ENCODE measurements at regions not wholly inside any gene's neighbourhood (a gene's known extent, or its start where the extent isn't known, plus 50 kb on each side); places are given as distances from the start of the nearest gene placed in this dataset.

- FAIRE-seq (no peak), DNase-seq (ENCODE audit: insufficient read length, low spot score) (no peak)
Observed at GRCh38 chr1:216902669-216903381, 179.6 kb upstream of the ESRRG start.

- DNase-seq (ENCODE audit: insufficient read length, low spot score), result no peak
Observed at GRCh38 chr1:216900116-216900620, 176.9 kb upstream of the ESRRG start.

GRCh38 chr1:216898801-216899200 is 175.6 kb upstream of the ESRRG start:
- DNase-seq (ENCODE audit: insufficient read length, low spot score), result no peak
- FAIRE-seq, result no peak

More at GRCh38 chr1:216900116-216900620, 176.9 kb upstream of the ESRRG start:
- FAIRE-seq, result no peak

- FAIRE-seq (no peak), DNase-seq (ENCODE audit: insufficient read length, low spot score) (no peak)
Observed at GRCh38 chr1:216896146-216896545, 172.9 kb upstream of the ESRRG start.

- DNase-seq (ENCODE audit: insufficient read length, low spot score), result no peak
- FAIRE-seq, result no peak
Observed at GRCh38 chr1:216894494-216894893, 171.3 kb upstream of the ESRRG start.

GRCh38 chr1:216892581-216893160 is 169.4 kb upstream of the ESRRG start:
- DNase-seq (ENCODE audit: insufficient read length, low spot score), result no peak
- FAIRE-seq, result no peak

- FAIRE-seq (no peak), DNase-seq (ENCODE audit: insufficient read length, low spot score) (no peak)
Observed at GRCh38 chr1:216890871-216891270, 167.6 kb upstream of the ESRRG start.

GRCh38 chr1:216888731-216889130 is 165.5 kb upstream of the ESRRG start:
- no peak for DNase-seq (ENCODE audit: insufficient read length, low spot score)
- no peak for FAIRE-seq

- no peak for FAIRE-seq
- no peak for DNase-seq (ENCODE audit: insufficient read length, low spot score)
Observed at GRCh38 chr1:216887032-216887431, 163.8 kb upstream of the ESRRG start.

GRCh38 chr1:216884614-216885229 is 161.5 kb upstream of the ESRRG start:
- FAIRE-seq, result no peak
- DNase-seq (ENCODE audit: insufficient read length, low spot score), result no peak

- DNase-seq (ENCODE audit: insufficient read length, low spot score), result no peak
- FAIRE-seq, result no peak
Observed at GRCh38 chr1:216883518-216883917, 160.3 kb upstream of the ESRRG start.

- no peak for FAIRE-seq
Observed at GRCh38 chr1:216881695-216882094, 158.5 kb upstream of the ESRRG start.

GRCh38 chr1:216866714-216867113 is 143.5 kb upstream of the ESRRG start:
- DNase-seq (ENCODE audit: insufficient read length, low spot score), result no peak
- no peak for FAIRE-seq

More at GRCh38 chr1:216881695-216882094, 158.5 kb upstream of the ESRRG start:
- no peak for DNase-seq (ENCODE audit: insufficient read length, low spot score)

GRCh38 chr1:216855810-216856209 is 132.6 kb upstream of the ESRRG start:
- FAIRE-seq (no peak), DNase-seq (ENCODE audit: insufficient read length, low spot score) (no peak)

- FAIRE-seq (no peak), DNase-seq (ENCODE audit: insufficient read length, low spot score) (no peak)
Observed at GRCh38 chr1:216854836-216855484, 131.7 kb upstream of the ESRRG start.

GRCh38 chr1:216851073-216851472 is 127.8 kb upstream of the ESRRG start:
- no peak for DNase-seq (ENCODE audit: insufficient read length, low spot score)
- no peak for FAIRE-seq

GRCh38 chr1:216849146-216849545 is 125.9 kb upstream of the ESRRG start:
- DNase-seq (ENCODE audit: insufficient read length, low spot score), result no peak
- FAIRE-seq, result no peak

- DNase-seq (ENCODE audit: insufficient read length, low spot score), result no peak
- FAIRE-seq, result no peak
Observed at GRCh38 chr1:216847397-216848036, 124.3 kb upstream of the ESRRG start.

GRCh38 chr1:216846339-216846738 is 123.1 kb upstream of the ESRRG start:
- no peak for DNase-seq (ENCODE audit: insufficient read length, low spot score)
- FAIRE-seq, result no peak

- FAIRE-seq (no peak), DNase-seq (ENCODE audit: insufficient read length, low spot score) (no peak)
Observed at GRCh38 chr1:216843409-216843808, 120.2 kb upstream of the ESRRG start.

GRCh38 chr1:216841165-216841564 is 117.9 kb upstream of the ESRRG start:
- FAIRE-seq (no peak), DNase-seq (ENCODE audit: insufficient read length, low spot score) (no peak)

Measured in HTR-8/SVneo (cell line).